T-helper 2 cell treated with Interferon-gamma antibody and Interleukin-4, amounts not matched to agents 5 μg/mL and 100 μg/mL, for 36 hours (primary cell): ENCODE measurements at regions not wholly inside any gene's neighbourhood (a gene's known extent, or its start where the extent isn't known, plus 50 kb on each side); places are given as distances from the start of the nearest gene placed in this dataset.
"Not testable (repeated sequence)": the region's sequence is repeated elsewhere in the genome, so short reads cannot be mapped to it uniquely, and the experiment has no call there.

Experiments
- DNase-seq: peaks from one replicate; pipeline ENCODE4 v3.0.0; 2021; ENCODE audit warnings: low spot score
- H3K27ac Mint-ChIP-seq: one replicate; pipeline ENCODE4 v1.8.0; 2021; ENCODE audit warnings: mild to moderate bottlenecking, mixed read lengths
- H3K27me3 Mint-ChIP-seq: one replicate; pipeline ENCODE4 v1.8.0; 2021; ENCODE audit warnings: low read depth, mixed read lengths
- H3K36me3 Mint-ChIP-seq: one replicate; pipeline ENCODE4 v1.8.0; 2021; ENCODE audit warnings: low read depth, mixed read lengths
- H3K4me1 Mint-ChIP-seq: one replicate; pipeline ENCODE4 v1.8.0; 2021; ENCODE audit warnings: low read depth, mixed read lengths
- H3K4me3 Mint-ChIP-seq: one replicate; pipeline ENCODE4 v1.8.0; 2022; ENCODE audit warnings: mild to moderate bottlenecking, moderate library complexity, mixed read lengths
- H3K9me3 Mint-ChIP-seq: one replicate; pipeline ENCODE4 v1.8.0; 2021; ENCODE audit warnings: mixed read lengths

DNA sequence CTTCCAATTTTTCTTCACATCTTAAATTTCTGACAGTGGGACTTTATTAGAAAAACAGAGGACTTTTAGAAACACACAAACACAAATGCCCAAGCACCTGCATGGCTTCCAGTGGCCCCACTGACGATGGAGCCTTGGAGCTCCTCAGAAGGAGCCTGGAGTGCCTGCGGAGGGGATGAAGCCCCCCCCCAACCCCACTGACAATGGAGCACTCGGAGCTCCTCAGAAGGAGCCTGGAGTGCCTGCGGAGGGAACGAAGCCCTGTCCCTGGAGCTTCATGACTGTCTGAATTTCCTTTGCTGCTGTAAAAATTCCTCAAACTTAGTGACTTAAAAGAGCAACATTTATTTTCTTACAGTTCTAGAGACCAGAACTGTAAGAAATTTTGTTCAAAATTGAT, 80.1 kb upstream of the VRK1 start:
- no peak for DNase-seq

DNA sequence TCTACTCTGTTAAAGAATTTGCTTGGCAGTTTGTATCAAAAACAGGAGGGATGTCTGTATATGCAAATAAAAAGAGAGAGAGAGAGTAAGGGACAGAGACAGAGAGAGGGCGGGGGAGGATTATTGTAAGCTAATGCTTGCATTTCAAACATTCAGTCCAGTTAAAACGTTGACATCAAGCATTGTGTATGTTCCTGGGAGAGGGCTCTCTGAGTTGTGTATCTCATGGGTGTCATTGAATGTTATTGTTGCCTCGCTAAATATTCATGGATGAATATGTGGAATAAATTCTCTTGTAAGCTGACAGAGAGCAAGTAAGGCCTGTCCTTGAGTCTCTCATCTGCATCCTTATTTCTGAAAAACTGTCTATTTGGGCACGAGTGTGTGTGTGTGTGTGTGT, 78.8 kb upstream of the VRK1 start:
- no peaks in the 10 kb centered on the region for H3K9me3 Mint-ChIP-seq
- H3K36me3 Mint-ChIP-seq = no peaks in the 10 kb centered on the region
- H3K27ac Mint-ChIP-seq = no peak overlapping the region
- no peak for DNase-seq
- H3K4me1 Mint-ChIP-seq = no peaks in the 10 kb centered on the region
- no peak overlapping the region for H3K4me3 Mint-ChIP-seq
- H3K27me3 Mint-ChIP-seq = peaks cover 9% of the 10 kb centered on the region

More for the DNA sequence above, 80.1 kb upstream of the VRK1 start:
- H3K27ac Mint-ChIP-seq = no peak overlapping the region
- H3K36me3 Mint-ChIP-seq = no peaks in the 10 kb centered on the region
- no peaks in the 10 kb centered on the region for H3K4me1 Mint-ChIP-seq
- peaks cover 9% of the 10 kb centered on the region for H3K27me3 Mint-ChIP-seq
- no peak overlapping the region for H3K4me3 Mint-ChIP-seq
- H3K9me3 Mint-ChIP-seq = no peaks in the 10 kb centered on the region

DNA sequence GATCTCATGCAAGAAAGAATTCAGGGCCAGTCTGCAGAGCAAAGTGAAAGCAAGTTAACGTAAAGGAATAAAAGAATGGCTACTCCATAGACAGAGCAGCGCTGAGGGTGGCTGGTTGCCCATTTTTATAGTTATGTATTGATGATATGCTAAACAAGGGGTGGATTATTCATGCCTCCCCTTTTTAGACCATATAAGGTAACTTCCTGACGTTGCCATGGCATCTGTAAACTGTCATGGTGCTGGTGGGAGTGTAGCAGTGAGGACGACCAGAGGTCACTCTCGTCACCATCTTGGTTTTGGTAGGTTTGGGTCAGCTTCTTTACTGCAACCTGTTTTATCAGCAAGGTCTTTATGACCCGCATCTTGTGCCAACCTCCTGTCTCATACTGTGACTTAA, 76.5 kb upstream of the VRK1 start:
- H3K36me3 Mint-ChIP-seq, DNase-seq, H3K9me3 Mint-ChIP-seq, H3K27me3 Mint-ChIP-seq, H3K4me3 Mint-ChIP-seq, H3K27ac Mint-ChIP-seq, H3K4me1 Mint-ChIP-seq: not testable (repeated sequence)

DNA sequence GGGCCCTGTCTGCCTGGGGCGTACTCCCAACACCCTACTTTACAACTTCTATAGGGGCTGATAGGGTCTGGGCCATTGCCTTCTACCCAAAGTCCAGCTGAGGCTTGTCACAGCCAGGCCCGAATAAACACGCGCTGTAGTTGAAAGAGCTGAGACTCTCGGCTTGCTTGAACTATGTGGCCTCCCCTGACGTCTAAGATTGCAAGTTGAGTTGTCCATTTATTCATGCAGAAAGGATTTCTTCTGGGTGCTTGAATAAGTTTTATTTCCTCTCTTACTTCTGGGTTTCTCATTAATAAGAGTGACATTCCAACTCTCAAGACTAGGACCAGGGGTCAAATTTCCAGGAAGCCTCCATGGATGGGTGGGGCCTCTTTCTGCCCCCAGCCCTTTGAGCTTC, 74.4 kb upstream of the VRK1 start:
- no peak for DNase-seq
- Mint-ChIP-seq H3K36me3 (no peaks in the 10 kb centered on the region), H3K4me1 (no peaks in the 10 kb centered on the region), H3K27ac (no peak overlapping the region), H3K9me3 (no peaks in the 10 kb centered on the region), H3K4me3 (no peak overlapping the region), H3K27me3 (no peaks in the 10 kb centered on the region)

DNA sequence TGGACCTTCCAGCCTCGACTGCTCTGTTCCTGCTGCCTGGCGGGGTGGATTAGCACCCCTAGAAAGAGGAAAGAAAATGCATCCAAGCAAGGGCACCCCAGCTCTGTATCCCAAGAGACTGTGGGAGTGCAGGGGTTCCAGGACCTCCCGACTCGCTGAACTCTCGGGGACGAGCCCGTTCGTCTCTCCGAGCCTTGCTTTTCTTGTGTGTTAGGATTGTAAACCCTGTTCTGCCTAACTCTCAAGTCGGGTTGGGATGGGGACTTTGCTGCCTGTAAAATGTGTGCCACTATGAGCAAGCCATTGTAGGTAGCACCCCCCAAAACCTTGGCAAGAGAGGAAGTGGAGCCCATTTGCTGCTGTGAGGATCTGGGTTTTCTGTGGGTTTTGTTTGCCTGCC, 73.2 kb upstream of the VRK1 start:
- Mint-ChIP-seq H3K36me3 (no peaks in the 10 kb centered on the region), H3K27ac (no peak overlapping the region), H3K27me3 (peaks cover 4% of the 10 kb centered on the region), H3K4me1 (no peaks in the 10 kb centered on the region), H3K4me3 (no peak overlapping the region), H3K9me3 (no peaks in the 10 kb centered on the region)
- DNase-seq = no peak

DNA sequence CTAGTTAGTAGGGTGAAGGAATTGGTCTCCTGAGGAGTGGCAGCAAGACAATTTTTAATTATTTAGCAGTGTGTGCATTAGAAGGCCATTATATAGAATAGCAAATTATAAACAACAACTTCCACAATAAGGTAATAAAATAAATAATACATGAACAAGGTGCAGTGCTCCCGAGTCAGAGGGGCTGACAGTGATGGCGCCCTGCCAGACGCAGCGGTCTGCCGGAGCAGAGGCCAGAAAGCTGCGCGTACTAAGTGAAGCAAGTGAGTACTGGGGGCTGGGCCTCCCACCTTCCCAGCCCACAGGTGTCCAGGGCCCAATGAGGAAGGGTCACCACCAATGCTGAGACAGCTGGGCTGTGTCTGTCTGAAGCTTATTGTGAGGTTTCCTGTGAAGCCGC, 72.0 kb upstream of the VRK1 start:
- no peak for DNase-seq
- H3K27ac Mint-ChIP-seq = no peak overlapping the region
- H3K27me3 Mint-ChIP-seq = peaks cover 5% of the 10 kb centered on the region
- H3K4me3 Mint-ChIP-seq = no peak overlapping the region
- H3K4me1 Mint-ChIP-seq = no peaks in the 10 kb centered on the region
- no peaks in the 10 kb centered on the region for H3K9me3 Mint-ChIP-seq
- H3K36me3 Mint-ChIP-seq = no peaks in the 10 kb centered on the region

DNA sequence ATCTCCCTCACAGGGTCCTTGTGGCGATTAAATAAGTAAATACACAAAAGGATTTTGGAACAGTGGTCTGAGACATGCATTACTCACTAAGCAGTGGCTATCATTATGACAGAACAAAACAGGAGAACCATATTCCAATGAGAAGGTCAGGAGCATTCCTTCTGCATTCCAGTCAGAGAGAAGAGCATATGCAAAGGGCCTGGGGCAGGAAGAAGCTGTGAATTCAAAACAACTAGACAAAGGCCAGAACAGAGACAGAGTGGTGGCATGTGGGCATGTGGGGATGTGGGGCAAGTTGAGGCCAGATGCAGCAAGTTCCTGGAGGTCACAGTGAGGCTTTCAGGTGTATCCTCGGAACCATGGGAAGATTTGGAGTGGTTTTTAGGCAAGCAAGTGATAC, 70.1 kb upstream of the VRK1 start:
- H3K27me3 Mint-ChIP-seq = peaks cover 5% of the 10 kb centered on the region
- no peaks in the 10 kb centered on the region for H3K4me1 Mint-ChIP-seq
- no peaks in the 10 kb centered on the region for H3K36me3 Mint-ChIP-seq
- no peaks in the 10 kb centered on the region for H3K9me3 Mint-ChIP-seq
- H3K27ac Mint-ChIP-seq = no peak overlapping the region
- no peak overlapping the region for H3K4me3 Mint-ChIP-seq
- DNase-seq = no peak

DNA sequence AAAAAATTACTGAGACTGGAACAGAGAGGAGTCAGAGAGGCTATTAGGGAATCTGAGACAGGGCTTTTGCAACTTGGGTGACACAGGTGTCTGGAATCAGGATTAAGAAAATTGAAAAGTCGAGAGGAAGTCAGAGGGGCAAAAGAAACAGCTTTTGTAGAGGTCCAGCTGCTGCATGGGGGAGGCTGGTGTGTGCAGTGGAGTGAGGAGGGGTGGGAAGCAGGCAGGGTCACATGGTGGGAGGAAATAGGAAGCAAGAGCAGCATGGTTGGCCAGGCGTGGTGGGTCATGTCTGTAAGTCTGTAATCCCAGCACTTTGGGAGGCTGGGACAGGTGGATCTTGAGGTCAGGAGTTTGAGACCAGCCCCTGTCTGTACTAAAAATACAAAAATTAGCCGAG, 69.7 kb upstream of the VRK1 start:
- DNase-seq = no peak
- no peaks in the 10 kb centered on the region for H3K9me3 Mint-ChIP-seq
- H3K4me1 Mint-ChIP-seq = no peaks in the 10 kb centered on the region
- no peaks in the 10 kb centered on the region for H3K36me3 Mint-ChIP-seq
- no peak overlapping the region for H3K27ac Mint-ChIP-seq
- H3K4me3 Mint-ChIP-seq = no peak overlapping the region
- H3K27me3 Mint-ChIP-seq = peaks cover 5% of the 10 kb centered on the region

DNA sequence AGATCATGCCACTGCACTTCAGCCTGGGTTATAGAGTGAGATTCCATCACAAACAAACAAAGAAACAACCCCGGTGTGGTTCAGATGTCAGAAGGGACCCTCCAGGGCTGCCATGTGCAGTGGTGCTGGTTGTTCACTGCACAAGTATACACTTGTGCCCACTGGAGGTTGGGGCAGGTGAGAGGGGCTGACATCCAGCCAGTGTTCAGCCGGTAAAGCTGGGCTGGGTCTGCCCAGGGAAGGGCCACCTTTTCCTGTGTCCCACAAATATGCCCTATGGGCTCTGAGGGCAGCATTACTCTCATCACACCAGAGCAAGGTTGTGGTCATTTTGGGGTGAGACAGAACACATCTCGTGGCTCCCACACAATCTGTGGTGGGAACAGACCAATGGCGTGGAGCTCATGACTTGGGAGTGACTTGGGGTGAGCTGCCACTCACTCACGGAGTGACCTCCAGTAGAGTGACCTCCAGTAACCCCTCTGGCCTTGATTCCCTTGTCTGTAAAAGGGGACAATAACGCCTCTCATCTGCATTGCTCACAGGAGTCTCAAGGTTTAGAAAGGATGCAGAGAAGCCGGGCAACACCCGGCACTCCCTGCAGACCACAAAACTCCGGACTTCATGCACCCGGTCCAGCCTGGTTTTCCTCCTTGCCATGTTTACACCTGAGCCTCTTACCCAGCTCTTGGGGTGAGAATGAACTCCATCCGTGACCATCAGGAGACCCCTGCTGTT, 69.0 kb upstream of the VRK1 start:
- no peak overlapping the region for H3K27ac Mint-ChIP-seq
- no peak for DNase-seq
- no peaks in the 10 kb centered on the region for H3K9me3 Mint-ChIP-seq
- no peak overlapping the region for H3K4me3 Mint-ChIP-seq
- peaks cover 5% of the 10 kb centered on the region for H3K27me3 Mint-ChIP-seq
- no peaks in the 10 kb centered on the region for H3K36me3 Mint-ChIP-seq
- no peaks in the 10 kb centered on the region for H3K4me1 Mint-ChIP-seq

DNA sequence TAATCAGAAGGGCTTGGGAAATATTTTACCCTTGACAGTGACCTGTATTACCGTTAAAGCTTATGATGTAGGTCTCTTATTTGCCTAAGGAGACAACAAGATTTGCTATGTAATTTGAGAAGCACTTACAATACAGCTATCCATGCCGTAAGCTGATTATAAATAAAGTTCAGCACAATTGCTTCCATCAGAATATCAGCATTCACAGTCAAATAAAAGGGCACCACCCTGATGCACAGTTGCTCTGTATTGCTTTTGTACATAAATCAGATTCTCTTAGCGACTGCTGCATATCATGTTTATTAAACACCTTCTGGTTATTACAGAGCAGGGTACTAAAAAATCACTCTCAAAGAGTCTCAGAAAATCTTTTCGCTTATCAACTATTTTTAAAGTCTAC, 67.3 kb upstream of the VRK1 start:
- DNase-seq = no peak
- H3K36me3 Mint-ChIP-seq = no peaks in the 10 kb centered on the region
- H3K9me3 Mint-ChIP-seq = no peaks in the 10 kb centered on the region
- H3K4me3 Mint-ChIP-seq = no peak overlapping the region
- peaks cover 11% of the 10 kb centered on the region for H3K27me3 Mint-ChIP-seq
- H3K27ac Mint-ChIP-seq = no peak overlapping the region
- no peaks in the 10 kb centered on the region for H3K4me1 Mint-ChIP-seq

DNA sequence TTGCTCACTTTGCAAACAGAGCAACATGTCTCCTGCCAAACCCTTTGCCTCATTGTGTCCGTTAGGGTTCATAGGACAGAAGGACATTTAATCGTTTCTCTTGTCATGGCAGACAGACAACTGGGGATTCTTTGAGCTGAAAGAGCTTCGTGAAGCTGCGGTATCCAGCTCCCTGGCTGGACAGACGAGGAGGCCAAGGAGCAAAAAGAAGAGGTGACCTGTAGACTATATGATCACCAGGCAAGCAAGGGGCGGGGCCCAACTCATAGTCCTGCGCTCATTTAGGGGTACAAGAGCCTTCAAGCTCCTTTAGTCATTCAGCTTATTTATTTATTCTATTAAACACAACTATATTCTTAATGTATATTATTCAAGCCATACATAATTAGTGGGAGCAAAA, 66.8 kb upstream of the VRK1 start:
- no peak overlapping the region for H3K27ac Mint-ChIP-seq
- H3K4me1 Mint-ChIP-seq = no peaks in the 10 kb centered on the region
- DNase-seq = no peak
- no peaks in the 10 kb centered on the region for H3K9me3 Mint-ChIP-seq
- H3K4me3 Mint-ChIP-seq = no peak overlapping the region
- no peaks in the 10 kb centered on the region for H3K36me3 Mint-ChIP-seq
- H3K27me3 Mint-ChIP-seq = peaks cover 11% of the 10 kb centered on the region

DNA sequence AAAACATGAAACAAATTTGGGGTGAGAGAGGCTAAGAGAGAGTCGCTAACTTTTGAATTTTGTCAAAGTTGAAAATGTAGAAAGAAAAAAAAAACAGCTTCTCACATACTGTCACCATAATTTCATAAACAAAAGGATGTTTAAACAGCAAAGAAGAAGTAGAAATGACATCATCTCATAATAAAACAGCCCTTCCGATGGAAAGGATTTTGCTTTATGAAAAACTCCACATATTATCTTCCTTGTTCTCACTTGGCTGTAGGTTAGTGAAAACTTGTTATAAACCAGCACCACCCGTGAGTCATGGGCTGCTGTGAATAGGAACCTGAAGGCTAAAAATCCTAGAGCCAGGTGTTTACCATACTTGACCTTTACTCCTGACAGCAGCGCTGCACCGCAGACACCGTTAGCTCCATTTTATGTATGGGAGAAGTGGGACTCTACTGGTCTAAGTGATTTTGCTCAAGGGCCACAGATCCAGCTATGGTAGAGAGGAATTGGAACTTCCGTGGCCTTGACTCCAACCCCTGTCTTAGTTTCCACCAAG, 63.0 kb upstream of the VRK1 start:
- DNase-seq = no peak
- Mint-ChIP-seq H3K4me1 (no peaks in the 10 kb centered on the region), H3K9me3 (no peaks in the 10 kb centered on the region), H3K4me3 (no peak overlapping the region), H3K27me3 (peaks cover 35% of the 10 kb centered on the region), H3K36me3 (no peaks in the 10 kb centered on the region), H3K27ac (no peak overlapping the region)

DNA sequence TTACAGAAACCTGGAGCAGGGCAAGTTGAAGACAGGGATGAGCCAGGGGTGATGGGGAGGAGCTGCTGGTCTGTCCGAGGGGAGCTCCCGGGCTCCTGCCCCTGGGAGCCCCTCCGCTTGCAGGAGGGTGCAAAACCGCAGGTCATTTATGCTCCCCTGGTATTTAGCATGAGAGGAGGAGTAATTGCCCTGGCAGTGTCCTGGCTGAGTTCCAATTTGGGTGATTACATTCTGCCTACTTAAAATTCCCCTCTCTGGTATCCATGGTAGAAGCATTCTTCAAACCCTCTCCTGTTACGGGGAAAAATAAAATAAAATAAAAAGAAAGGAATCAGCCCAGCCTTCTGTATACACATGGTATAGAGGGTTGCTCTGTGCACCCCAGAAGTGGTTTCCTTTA, 61.7 kb upstream of the VRK1 start:
- no peaks in the 10 kb centered on the region for H3K4me1 Mint-ChIP-seq
- H3K27me3 Mint-ChIP-seq = peaks cover 46% of the 10 kb centered on the region
- no peaks in the 10 kb centered on the region for H3K36me3 Mint-ChIP-seq
- no peak overlapping the region for H3K4me3 Mint-ChIP-seq
- H3K27ac Mint-ChIP-seq = no peak overlapping the region
- DNase-seq = no peak
- no peaks in the 10 kb centered on the region for H3K9me3 Mint-ChIP-seq

DNA sequence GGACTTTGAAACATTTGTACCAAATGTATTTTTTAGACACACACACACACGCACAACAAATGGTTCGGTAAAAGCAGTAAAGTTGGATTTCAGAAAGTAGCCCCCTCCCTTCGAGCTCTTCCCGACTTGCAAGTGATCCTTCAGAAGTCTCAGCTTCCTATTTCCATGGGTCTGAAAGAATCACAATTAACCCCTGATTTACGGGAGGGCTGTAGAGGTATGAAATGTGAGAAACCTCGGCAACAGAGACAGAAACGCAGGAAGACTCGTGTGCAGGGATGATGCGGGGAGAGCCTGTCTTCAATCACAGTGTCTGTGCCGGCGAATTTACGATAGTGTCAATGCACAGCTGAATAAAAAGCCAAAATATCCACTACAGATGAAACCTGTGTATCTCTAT, 60.7 kb upstream of the VRK1 start:
- no peak overlapping the region for H3K27ac Mint-ChIP-seq
- H3K36me3 Mint-ChIP-seq = no peaks in the 10 kb centered on the region
- DNase-seq = no peak
- peaks cover 55% of the 10 kb centered on the region for H3K27me3 Mint-ChIP-seq
- H3K4me1 Mint-ChIP-seq = no peaks in the 10 kb centered on the region
- H3K9me3 Mint-ChIP-seq = no peaks in the 10 kb centered on the region
- no peak overlapping the region for H3K4me3 Mint-ChIP-seq

DNA sequence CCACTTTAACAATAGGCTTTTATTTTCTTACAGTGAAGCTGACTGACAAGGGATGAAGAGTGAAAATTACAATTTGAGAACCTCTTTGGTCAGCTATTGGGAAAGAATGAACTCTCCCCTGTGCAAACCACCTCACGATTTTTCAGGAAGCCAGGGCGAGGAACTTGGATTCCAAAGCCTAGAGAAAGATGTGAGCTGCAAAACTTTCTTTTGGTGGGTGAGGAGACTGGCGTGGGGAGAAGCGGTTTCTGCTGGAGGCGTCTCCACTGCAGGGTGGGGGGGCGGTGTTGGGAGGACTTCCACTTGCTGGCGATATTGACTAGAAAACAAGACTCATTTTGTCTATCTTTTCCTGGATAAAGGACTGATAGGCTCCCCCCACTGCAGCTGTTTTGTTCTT, 59.3 kb upstream of the VRK1 start:
- Mint-ChIP-seq H3K4me3 (no peak overlapping the region), H3K9me3 (no peaks in the 10 kb centered on the region), H3K27me3 (peaks cover 65% of the 10 kb centered on the region), H3K27ac (no peak overlapping the region), H3K36me3 (no peaks in the 10 kb centered on the region), H3K4me1 (peaks cover 2% of the 10 kb centered on the region)
- DNase-seq = no peak
